ENCODE measurements at regions not wholly inside any gene's neighbourhood (a gene's known extent, or its start where the extent isn't known, plus 50 kb on each side); places are given as distances from the start of the nearest gene placed in this dataset.

GRCh38 chr5:121783700-121784099 is 68.0 kb upstream of the FTMT start:
- TF ChIP-seq CTCF (IDR thresholded peaks at IDR 0.05; ENCODE audit: low read depth, low read length, poor library complexity, severe bottlenecking) (no peak), EZH2phosphoT487 (IDR thresholded peaks at IDR 0.05; ENCODE audit: borderline replicate concordance, low read length) (no peak)
